Skeletal muscle tissue (tissue), 3 donors: ENCODE measurements at regions not wholly inside any gene's neighbourhood (a gene's known extent, or its start where the extent isn't known, plus 50 kb on each side); places are given as distances from the start of the nearest gene placed in this dataset.

Experiments
- H3K27ac ChIP-seq: one replicate; pipeline ENCODE4 v1.7.0; 2013; ENCODE audit warnings: mild to moderate bottlenecking, low read depth, low read length, inconsistent platforms
- H3K27me3 ChIP-seq, 3 donors: one replicate each; pipeline ENCODE4 v1.7.0; 2013; ENCODE audit warnings: low read length in 3 of 3; ENCODE audit not compliant: control insufficient read depth in 3 of 3, insufficient read depth in 3 of 3
- H3K36me3 ChIP-seq, 3 donors: one replicate each; pipeline ENCODE4 v1.7.0; 2013; ENCODE audit warnings: low read length in 3 of 3; ENCODE audit not compliant: control insufficient read depth in 3 of 3, insufficient read depth in 3 of 3
- H3K4me1 ChIP-seq, 3 donors: one replicate each; pipeline ENCODE4 v1.7.0; 2013; ENCODE audit warnings: low read length in 3 of 3, mild to moderate bottlenecking in 3 of 3; ENCODE audit not compliant: control insufficient read depth in 3 of 3, insufficient read depth in 3 of 3
- H3K4me3 ChIP-seq, 3 donors: one replicate each; pipeline ENCODE4 v1.7.0; 2013; ENCODE audit warnings: low read length in 3 of 3
- H3K9ac ChIP-seq, 3 donors: one replicate each; pipeline ENCODE4 v1.7.0; 2013; ENCODE audit warnings: low read length in 3 of 3, mild to moderate bottlenecking in 3 of 3, moderate library complexity in 2 of 3, low read depth in 1 of 3
- H3K9me3 ChIP-seq, 3 donors: one replicate each; pipeline ENCODE4 v1.7.0; 2013; ENCODE audit warnings: low read length in 3 of 3; ENCODE audit not compliant: control insufficient read depth in 3 of 3
- donor health status: Osteomylitis.

DNA sequence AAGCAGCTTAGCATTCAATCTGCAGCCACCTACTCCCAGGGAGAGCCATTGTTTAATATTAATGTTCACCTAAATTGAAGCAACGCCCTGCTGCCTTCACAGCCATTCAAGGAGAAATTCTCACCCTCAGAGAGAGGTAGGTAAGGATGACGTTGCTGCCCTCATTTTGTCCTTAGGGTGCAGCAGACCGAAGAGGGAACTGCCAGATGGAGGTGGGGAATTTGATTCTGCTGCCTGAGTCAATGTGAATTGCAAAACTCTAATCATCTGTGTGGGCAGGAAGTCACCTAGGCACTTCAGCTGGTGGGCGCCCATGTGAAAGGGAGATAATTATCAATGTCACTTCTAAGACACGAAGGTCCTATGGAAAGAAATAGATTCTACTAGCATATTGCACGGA is 503.4 kb downstream of the TBC1D4 start:
- no peak overlapping the region for H3K27ac ChIP-seq
- no peaks in the 10 kb centered on the region for H3K36me3 ChIP-seq
- no peaks in the 10 kb centered on the region for H3K9me3 ChIP-seq
- H3K4me1 ChIP-seq: no peaks in the 10 kb centered on the region
- H3K9ac ChIP-seq: no peak overlapping the region
- no peak overlapping the region for H3K4me3 ChIP-seq
- no peaks in the 10 kb centered on the region for H3K27me3 ChIP-seq

GRCh38 chr13:74977498-74977897 is 504.5 kb downstream of the TBC1D4 start:
- Histone ChIP-seq H3K4me1 (no peaks in the 10 kb centered on the region), H3K4me3 (no peak overlapping the region), H3K36me3 (no peaks in the 10 kb centered on the region), H3K9ac (no peak overlapping the region), H3K27ac (no peak overlapping the region), H3K9me3 (no peaks in the 10 kb centered on the region), H3K27me3 (no peaks in the 10 kb centered on the region)

- Histone ChIP-seq H3K4me1 (no peaks in the 10 kb centered on the region), H3K4me3 (no peak overlapping the region), H3K27me3 (no peaks in the 10 kb centered on the region), H3K27ac (no peak overlapping the region), H3K9ac (no peak overlapping the region), H3K9me3 (no peaks in the 10 kb centered on the region), H3K36me3 (no peaks in the 10 kb centered on the region)
These were observed 506.9 kb downstream of the TBC1D4 start for GRCh38 chr13:74975111-74975510.

GRCh38 chr13:74973935-74974879 is 507.8 kb downstream of the TBC1D4 start:
- Histone ChIP-seq H3K4me3 (no peak overlapping the region), H3K36me3 (no peaks in the 10 kb centered on the region), H3K27ac (no peak overlapping the region), H3K9ac (no peak overlapping the region), H3K9me3 (no peaks in the 10 kb centered on the region), H3K4me1 (no peaks in the 10 kb centered on the region), H3K27me3 (no peaks in the 10 kb centered on the region)

- Histone ChIP-seq H3K9me3 (no peaks in the 10 kb centered on the region), H3K27ac (no peak overlapping the region), H3K4me3 (no peak overlapping the region), H3K4me1 (no peaks in the 10 kb centered on the region), H3K36me3 (no peaks in the 10 kb centered on the region), H3K9ac (no peak overlapping the region), H3K27me3 (no peaks in the 10 kb centered on the region)
These were observed 512.5 kb downstream of the TBC1D4 start for GRCh38 chr13:74969419-74969818.

GRCh38 chr13:74966814-74967424 is 515.0 kb downstream of the TBC1D4 start:
- Histone ChIP-seq H3K9me3 (no peaks in the 10 kb centered on the region), H3K27me3 (no peaks in the 10 kb centered on the region), H3K4me1 (no peaks in the 10 kb centered on the region), H3K4me3 (no peak overlapping the region), H3K9ac (no peak overlapping the region), H3K27ac (no peak overlapping the region), H3K36me3 (no peaks in the 10 kb centered on the region)

DNA sequence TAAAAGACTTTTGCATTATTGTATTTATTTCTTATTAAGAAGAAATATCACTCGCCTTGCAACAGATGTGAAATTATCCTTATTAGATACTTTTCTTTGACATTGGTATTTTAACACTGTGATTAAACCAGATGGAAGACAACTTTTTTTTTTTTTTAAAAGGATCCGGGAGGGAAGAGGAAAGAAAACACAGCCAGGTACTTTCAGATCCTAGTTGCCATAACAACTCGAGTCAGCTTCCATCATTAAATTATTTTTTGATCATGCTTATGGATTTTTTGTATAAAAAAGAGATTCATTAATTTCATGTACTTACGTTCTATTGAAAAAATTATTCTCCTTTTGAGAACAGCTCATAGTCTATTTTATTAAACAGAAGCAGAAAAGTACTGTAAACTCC is 515.7 kb downstream of the TBC1D4 start:
- no peak overlapping the region for H3K27ac ChIP-seq
- no peak overlapping the region for H3K9ac ChIP-seq
- H3K36me3 ChIP-seq: no peaks in the 10 kb centered on the region
- H3K27me3 ChIP-seq: no peaks in the 10 kb centered on the region
- H3K4me1 ChIP-seq: no peaks in the 10 kb centered on the region
- H3K9me3 ChIP-seq: no peaks in the 10 kb centered on the region
- H3K4me3 ChIP-seq: no peak overlapping the region

GRCh38 chr13:74945637-74946036 is 536.3 kb downstream of the TBC1D4 start:
- peaks cover 0 to 2% (median 0%) of the 10 kb centered on the region in 3 donors for H3K9me3 ChIP-seq
- H3K27me3 ChIP-seq: no peaks in the 10 kb centered on the region
- no peaks in the 10 kb centered on the region for H3K4me1 ChIP-seq
- no peak overlapping the region for H3K9ac ChIP-seq
- H3K36me3 ChIP-seq: no peaks in the 10 kb centered on the region
- H3K27ac ChIP-seq: no peak overlapping the region
- H3K4me3 ChIP-seq: no peak overlapping the region

- H3K9ac ChIP-seq: no peak overlapping the region
- H3K27me3 ChIP-seq: no peaks in the 10 kb centered on the region
- peaks cover 0 to 2% (median 0%) of the 10 kb centered on the region in 3 donors for H3K9me3 ChIP-seq
- H3K4me3 ChIP-seq: no peak overlapping the region
- no peak overlapping the region for H3K27ac ChIP-seq
- H3K4me1 ChIP-seq: no peaks in the 10 kb centered on the region
- no peaks in the 10 kb centered on the region for H3K36me3 ChIP-seq
These were observed 550.1 kb downstream of the TBC1D4 start for GRCh38 chr13:74931698-74932433.
